Kidney epithelial cell (primary cell): ENCODE measurements at regions not wholly inside any gene's neighbourhood (a gene's known extent, or its start where the extent isn't known, plus 50 kb on each side); places are given as distances from the start of the nearest gene placed in this dataset.

Source experiments
- DNase-seq: peaks from one replicate; pipeline ENCODE4 v3.0.0-alpha.2; 2010; ENCODE audit warnings: low read depth
- H3K27me3 ChIP-seq: 2 replicates; pipeline ENCODE4 v1.6.0; 2011; ENCODE audit warnings: low read length; ENCODE audit not compliant: control insufficient read depth, insufficient read depth
- H3K36me3 ChIP-seq: 2 replicates; pipeline ENCODE4 v1.5.1; 2011; ENCODE audit warnings: low read length; ENCODE audit not compliant: control insufficient read depth, insufficient read depth
- H3K4me3 ChIP-seq: 2 replicates; pipeline ENCODE4 v1.5.1; 2011; ENCODE audit warnings: low read depth, mild to moderate bottlenecking, control low read depth, low read length
- CTCF ChIP-seq: IDR thresholded peaks from 2 replicates; pipeline ENCODE4 v1.5.1; 2011; ENCODE audit warnings: mild to moderate bottlenecking, moderate library complexity, low read length, control low read depth, inconsistent platforms; ENCODE audit not compliant: insufficient read depth, poor library complexity, severe bottlenecking

- Histone ChIP-seq H3K36me3 (no peaks in the 10 kb centered on the region), H3K4me3 (no peak overlapping the region), H3K27me3 (no peaks in the 10 kb centered on the region)
- no peak for DNase-seq
- no peak for TF ChIP-seq CTCF
These were observed 103.4 kb upstream of the NUDT7 start for GRCh38 chr16:77618951-77619350.

DNA sequence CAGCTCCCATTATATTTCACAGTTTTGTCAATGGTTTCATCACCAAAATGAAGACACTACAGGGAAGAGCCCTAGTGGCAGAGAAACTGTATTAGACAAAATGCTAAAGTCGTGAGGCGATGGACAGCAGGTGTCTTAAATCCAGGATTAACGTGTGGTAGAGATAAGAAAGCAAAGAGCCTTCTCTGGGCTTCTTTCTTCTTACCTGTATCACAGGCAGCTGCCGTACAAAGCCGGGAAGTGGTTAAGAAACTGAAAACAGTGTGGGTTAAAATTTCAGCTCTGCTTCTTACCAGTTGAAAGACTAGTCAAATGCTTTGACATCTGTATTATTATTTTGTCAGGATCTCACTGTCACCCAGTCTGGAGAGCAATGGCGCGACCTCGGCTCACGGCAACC lies 98.2 kb upstream of the NUDT7 start:
- H3K36me3 ChIP-seq: no peaks in the 10 kb centered on the region
- no peak for DNase-seq
- H3K4me3 ChIP-seq: no peak overlapping the region
- no peaks in the 10 kb centered on the region for H3K27me3 ChIP-seq
- TF ChIP-seq CTCF: no peak

DNA sequence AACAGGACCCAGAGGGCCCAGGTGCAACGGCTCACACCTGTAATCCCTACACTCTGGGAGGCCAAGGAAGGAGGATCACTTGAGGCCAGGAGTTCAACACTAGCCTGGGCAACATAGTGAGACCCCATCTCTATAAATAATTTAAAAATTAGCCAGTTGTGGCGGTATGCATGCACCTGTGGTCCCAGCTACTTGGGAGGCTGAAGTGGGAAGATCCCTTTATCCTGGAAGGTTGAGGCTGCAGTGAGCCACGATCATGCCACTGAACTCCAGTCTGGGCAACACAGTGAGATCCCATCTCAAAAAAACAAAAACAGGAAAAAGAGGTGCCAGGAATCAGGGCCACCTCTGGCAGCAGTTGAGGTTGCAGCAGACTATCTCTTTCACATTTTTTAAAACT lies 85.7 kb upstream of the NUDT7 start:
- no peaks in the 10 kb centered on the region for H3K27me3 ChIP-seq
- no peak for DNase-seq
- TF ChIP-seq CTCF: no peak

DNA sequence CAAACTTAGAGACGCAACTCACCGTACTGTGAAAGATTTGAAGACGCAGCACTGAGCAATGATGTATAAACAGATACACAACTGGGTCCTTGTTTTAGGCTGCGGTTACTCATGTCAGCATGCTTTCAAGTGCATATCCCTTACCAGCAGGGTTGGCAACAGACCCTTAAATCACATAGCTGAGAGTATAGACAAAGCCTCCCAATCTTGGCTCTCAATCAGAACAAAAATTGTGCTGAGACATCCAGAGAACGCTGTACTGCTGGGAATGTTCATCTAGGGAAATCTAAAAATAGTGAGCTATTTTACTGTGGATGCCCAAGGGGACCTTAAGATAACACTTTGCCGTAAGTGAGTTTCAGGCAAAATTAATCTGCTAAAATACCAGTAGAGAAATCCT lies 84.4 kb upstream of the NUDT7 start:
- TF ChIP-seq CTCF: no peak
- H3K27me3 ChIP-seq: no peaks in the 10 kb centered on the region
- no peak overlapping the region for H3K4me3 ChIP-seq
- no peak for DNase-seq
- H3K36me3 ChIP-seq: no peaks in the 10 kb centered on the region

More for the DNA sequence above, 85.7 kb upstream of the NUDT7 start:
- Histone ChIP-seq H3K36me3 (no peaks in the 10 kb centered on the region), H3K4me3 (no peak overlapping the region)

DNA sequence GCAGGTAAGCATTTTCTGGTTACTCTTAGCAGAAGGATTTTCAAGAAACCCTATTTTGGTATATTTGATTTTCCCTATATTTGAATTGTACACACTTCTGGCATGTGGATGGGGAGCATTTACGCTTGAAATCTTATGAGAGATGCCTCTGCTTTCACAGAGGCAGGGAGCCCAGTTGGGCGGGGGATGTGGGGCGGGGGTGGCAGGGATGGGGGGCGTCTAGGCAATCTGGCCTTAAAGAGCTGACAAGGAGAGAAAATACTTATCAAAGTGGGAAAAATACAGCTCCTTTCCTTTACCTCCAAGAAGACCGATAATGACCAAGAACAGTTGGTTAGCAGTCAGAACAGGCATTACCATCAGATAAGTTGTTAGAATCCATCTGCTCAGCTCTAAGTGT lies 79.1 kb upstream of the NUDT7 start:
- TF ChIP-seq CTCF: no peak
- no peak overlapping the region for H3K4me3 ChIP-seq
- DNase-seq: no peak
- H3K36me3 ChIP-seq: no peaks in the 10 kb centered on the region
- no peaks in the 10 kb centered on the region for H3K27me3 ChIP-seq

GRCh38 chr16:77645764-77646163 lies 76.5 kb upstream of the NUDT7 start:
- no peak for DNase-seq
- Histone ChIP-seq H3K27me3 (no peaks in the 10 kb centered on the region), H3K36me3 (no peaks in the 10 kb centered on the region), H3K4me3 (no peak overlapping the region)
- no peak for TF ChIP-seq CTCF
